CD4-positive, alpha-beta T cell treated with Interleukin-6 at 100 ng/mL for 8 hours (primary cell): ENCODE measurements at regions not wholly inside any gene's neighbourhood (a gene's known extent, or its start where the extent isn't known, plus 50 kb on each side); places are given as distances from the start of the nearest gene placed in this dataset.
"Not testable (repeated sequence)": the region's sequence is repeated elsewhere in the genome, so short reads cannot be mapped to it uniquely, and the experiment has no call there.

Experiments used
- DNase-seq: peaks from one replicate; pipeline ENCODE4 v3.0.0-alpha.2; 2020; ENCODE audit warnings: mixed read lengths, low spot score

DNA sequence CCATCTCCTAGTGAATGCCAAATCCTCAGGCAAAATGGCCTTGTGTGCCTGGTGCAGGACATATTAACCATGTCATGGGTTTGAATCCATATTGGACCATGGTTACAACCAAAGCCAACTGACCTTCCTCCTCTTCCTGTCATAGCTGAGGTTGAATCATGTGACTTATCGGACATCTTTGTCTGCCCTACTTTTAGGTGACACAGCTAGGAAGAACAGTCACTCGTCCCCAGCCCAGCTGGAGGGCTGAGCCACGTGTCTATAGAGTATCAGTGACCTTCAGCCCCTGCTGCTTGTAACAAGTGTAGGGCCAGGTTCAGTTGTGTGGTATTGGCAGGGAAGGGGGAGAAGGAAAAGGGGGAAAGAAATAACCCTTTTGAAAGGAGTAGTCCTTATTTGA is 225.2 kb downstream of the KTN1 start:
- no peak for DNase-seq

DNA sequence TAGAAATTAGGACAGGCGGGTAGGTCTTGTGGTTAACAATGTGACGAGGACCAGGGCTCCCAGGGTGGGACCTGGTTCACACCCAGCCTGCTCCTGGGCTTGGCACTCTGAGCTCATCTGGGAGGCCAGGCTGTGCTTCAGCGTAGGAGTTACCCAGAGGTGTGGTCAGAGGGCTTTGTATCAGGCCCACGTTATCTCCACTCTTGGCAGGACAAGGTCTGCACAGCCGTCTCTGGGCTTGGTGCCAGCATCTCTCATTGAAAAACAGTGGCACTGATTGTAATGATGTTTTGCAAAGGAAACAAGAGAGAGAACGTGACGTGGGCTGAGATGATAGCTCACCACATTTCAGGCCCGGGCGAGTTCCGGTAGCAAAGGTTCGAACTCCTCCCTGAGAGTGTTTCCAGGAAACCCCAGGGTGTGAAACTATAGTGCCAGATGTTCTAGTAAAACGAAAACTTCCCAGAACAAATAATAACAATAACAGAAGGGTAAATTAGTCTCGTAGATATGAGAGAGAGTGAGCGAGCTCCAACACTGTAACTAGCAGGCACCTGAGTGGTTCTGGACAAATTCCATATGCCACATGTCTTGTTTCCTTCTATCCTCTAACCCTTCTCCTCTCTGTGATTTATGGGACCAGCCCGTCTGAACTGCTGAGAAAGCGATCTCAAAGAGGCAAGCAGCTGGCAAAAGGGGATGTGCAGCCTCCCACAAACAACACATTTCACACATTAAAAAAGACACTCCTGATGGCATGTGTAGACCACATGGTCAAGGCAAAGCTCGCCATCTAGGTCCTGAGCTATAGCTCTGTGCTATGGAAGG is 227.3 kb downstream of the KTN1 start:
- DNase-seq: peak; percentile 77

DNA sequence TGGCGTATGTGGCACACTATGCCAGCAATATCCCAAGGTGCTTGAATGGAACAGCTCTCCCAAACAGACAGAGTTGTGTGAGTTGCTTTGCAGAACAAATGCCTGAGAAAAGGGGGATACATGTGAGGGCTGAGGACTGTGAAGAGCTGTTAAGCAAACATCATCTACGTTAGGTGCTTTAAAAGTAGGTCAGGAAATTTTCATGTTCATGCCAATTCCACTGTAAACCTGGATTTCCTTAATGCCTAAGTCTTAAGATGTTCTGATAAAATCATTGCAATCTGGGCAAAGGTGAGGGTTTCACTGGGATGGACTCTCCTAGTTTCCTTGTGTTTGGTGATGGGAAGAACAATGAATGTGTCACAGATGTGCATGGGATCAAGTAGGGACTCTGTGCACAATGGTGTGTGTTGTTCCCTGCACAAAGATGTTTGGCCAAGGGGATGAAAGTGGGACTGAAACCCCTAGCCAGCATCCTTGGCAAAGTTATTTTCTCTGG is 227.9 kb downstream of the KTN1 start:
- no peak for DNase-seq

DNA sequence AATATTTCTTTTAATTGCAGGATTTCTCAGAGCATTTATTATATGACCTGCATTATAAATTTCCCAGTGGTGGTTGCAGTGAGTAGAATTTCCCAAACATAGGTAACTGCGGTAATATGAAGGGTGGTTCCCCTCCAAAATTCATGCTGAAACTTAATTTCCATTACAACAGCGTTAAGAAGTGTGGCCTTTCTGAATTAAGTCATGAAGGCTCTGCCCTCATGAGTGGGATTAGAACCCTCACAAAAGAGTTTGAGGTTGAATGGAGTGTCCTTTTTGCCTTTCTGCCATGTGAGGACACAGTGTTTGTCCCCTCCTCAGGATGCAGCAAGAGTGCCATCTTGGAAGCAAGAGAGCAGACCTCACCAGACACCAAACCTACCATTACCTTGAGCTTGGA is 233.6 kb downstream of the KTN1 start:
- no peak for DNase-seq

DNA sequence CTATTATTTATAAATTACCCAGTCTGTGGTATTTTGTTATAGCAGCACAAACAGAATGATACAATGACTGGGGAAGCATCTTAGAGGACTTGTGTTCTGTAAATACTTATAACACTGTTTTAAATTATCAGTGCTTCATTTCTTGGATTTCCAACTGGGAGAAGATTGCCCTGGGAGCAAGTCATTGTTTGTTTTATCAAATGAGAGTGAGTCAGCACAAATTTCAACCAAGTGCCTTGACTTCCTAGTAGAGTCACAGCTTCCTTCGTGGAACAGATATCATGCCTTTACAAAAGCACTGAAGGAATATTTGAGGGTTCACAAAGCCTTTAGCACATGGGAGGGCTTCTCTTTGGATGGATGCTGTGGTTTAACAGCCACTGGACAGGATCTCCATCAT is 234.1 kb downstream of the KTN1 start:
- no peak for DNase-seq

DNA sequence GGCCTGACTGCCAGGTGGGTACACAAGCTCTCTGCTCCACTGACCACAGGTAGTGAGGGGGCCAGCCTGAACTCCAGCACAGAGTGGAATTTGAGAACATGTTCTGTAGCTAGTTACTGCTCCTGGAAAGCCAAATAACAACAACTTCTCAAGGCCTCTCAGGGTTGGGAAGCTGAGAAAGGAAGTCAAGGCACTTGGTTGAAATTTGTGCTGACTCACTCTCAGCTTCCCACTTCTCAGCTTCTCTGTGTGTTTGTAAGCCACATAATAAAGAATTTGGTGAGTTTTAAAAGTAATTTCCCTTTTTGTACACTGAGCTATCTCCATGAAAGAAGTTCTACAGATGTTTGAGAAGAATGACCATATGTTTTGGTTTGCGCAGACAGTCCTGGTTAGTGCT is 234.9 kb downstream of the KTN1 start:
- no peak for DNase-seq

DNA sequence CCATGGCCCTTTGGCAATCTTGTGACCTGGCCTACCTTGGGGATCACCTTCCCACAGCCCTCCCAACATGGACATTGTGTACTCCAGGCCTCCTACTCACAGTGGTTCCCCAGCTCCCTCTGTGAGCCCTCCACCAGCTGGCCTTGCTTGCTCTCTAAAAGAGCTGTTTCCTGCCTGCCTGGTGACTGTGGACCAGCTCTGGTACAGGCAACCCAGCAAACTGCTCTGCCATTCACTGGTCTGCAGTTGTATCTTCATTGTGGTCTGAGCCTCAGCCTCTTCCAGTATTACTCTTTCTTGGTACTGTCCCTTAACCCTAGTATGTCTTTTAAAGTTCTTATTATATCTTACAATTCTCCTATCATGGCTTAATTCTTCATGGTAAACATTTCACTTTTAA is 236.2 kb downstream of the KTN1 start:
- no peak for DNase-seq

DNA sequence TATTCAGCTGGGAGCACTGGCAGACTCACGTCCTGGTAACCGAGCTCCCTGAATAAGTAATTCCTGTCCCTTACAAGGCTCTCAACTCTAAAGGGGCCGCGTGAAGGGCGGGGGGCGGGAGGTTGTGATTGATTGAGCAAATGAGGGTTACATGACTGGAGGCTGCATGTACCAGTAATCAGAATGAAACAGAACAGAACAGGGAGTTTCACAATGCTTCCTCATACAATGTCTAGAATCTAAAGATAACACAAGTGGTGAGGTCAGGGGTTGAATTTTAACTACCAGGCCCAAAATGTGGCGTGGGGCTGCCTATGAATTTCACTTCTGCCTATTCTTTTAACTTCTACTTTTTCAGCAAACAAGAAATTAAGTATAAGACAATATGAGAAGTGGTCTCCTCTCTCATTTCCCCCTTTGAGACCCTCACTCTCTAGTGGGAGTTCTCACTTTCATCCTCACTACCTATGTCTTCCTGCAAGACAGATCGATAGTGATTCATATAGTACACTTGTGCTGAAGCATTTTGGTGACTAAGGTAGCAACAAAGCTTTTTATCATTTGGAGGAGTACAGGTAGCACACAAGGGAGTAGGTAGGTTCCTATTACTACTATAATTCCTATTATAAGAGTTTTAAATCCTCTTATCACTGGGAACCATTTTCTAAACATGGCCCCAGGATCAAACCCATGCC is 239.8 kb downstream of the KTN1 start:
- DNase-seq: no peak

DNA sequence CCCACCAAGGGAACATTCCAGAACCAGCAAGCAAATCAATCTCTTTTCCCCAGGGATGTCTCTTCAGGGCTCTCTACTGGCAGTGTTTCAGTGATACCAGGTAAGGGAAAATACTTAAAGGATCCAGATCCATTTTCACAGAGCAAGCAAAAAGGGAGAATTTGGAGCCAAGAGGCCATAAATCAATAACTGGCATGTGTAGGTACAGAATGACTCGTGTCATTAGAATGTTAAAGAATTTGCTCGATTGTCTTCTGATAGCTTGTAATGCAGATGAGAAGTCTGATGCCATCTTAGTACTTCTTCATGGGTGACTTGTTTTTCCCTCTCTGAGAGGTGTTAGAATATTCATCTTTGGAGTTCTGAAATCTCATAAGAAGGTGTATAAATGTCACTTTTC is 242.9 kb downstream of the KTN1 start:
- DNase-seq: no peak

DNA sequence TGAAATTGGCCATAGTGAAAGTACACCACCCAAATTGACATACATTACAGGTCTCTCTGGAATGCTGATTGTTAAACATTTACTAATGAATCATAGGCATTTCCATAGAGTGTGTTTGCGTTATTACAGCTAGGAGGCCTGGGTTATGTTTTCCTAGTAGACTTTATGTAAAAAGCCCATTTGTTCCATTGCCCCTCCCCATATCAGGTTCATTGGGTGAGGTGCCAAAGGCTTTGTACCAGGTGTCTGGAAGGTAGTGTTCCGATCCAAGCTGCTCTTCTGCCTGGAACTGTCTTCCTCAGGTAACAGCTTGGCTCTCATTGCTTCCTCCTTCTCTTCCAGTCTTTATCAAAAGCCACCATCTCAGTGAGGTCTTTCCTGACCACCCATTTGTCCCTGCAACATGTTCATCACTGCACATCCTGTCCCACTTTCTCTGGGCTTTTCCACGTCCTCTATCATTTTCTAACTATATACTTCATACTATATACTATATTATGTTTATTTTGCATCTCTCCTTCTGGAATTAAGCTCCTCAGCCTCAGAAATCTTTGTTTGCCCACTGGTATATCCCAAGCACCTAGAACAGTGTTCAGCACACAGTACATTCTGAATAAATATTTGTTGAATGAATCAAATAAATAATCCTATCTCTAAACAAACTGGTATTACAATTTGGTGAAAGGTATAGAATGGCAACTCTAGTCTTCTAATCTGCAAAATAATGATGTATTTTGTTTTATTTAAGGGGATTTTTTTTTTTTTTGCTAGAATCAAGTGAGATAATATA is 252.3 kb downstream of the KTN1 start:
- DNase-seq: no peak

DNA sequence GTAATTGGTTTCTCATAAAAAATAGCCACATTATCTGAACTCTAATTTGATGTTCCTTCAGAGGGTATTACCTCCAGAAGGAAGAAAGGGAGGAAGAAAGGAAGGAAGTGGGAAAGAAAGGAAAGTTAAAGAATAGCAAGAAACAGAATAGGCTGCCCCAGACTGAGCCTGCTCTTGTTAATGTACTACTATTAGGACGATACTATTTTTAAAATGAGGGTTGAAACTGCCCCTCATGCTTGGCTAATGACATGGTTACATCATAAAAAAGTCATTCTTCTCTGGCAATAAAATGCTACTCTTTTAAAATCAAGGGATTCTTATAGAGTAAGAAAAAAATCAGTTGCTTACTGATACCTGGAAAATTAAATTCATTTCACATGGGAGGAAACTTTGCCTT is 253.0 kb downstream of the KTN1 start:
- DNase-seq: no peak

DNA sequence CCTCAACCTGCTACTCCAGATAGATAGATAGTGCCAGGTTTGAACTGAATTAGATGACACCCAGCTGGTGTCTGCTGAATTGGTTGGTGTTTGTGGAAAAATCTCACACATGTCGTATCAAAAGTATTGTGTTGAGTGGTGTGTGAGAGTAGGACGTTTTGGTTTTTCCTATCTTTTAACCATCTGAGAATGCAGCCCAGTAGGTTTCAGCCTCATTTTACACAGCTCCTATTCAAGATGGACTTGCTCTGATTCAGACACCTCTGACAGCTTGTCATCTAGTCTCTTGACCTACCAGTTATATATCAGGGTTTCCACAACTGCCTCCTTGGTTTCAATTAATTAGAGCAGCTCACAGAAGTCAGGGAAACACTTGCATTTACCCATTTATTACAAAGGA is 254.4 kb downstream of the KTN1 start:
- DNase-seq: no peak

DNA sequence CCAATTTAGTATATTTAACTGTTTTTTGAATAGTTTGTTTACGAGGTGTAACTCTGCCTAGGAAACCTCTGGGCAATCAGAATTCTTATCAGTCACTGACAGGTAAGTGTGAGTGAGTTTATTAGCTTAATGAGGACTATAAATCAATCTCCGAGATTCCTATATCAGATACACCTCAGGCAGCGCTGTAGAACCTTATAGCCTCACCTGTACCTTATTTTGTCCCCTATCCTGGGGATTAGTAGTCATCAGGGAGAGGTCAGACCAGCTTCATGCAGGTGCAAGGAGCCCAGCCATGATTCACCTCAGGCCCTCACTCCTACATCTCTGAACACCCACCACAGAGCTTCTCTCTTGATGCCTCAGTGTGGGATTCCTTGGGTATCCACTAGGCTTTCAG is 256.0 kb downstream of the KTN1 start:
- no peak for DNase-seq

DNA sequence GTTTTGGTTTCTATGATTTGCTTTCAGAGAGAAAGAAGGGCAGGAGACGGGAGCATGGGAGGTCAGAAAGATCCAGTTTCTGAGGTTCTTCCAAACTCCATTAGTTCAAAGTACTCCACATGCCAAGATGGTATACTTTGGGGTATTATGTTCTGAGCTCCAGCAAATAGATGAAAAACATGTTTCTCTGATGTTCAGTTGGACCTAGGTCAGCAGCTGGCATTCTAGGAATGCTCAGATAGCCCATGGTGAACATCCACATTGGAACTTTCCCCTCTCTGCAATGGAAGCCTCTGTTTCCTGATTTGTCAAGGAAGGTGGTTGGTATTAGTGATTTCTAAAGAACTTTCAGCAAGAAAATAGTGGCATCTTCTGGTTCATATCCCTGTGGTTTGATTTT is 257.5 kb downstream of the KTN1 start:
- DNase-seq: no peak

DNA sequence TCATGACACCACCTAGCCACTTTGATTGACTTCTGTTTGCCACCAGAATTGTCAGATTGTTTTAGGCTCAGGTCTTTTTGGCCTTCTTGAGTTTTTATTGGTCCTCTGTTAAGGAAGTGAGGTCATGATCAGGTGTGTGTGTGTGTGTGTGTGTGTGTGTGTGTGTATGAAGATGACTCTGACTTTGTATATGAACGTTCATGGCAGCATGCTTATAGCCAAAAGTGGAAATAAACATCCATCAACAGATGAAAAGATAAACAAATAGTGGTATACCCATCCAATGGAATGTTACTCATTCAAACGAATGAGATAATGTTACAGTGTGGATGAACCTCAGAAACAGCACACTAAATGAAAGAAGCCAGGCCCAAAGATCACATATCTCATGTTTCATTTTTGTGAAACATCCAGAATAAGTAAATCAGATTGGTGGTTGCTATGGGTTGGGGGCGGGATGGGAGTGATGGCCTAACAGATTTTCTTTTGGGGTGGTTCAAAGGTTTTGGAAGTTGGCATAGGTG is 258.6 kb downstream of the KTN1 start:
- no peak for DNase-seq

DNA sequence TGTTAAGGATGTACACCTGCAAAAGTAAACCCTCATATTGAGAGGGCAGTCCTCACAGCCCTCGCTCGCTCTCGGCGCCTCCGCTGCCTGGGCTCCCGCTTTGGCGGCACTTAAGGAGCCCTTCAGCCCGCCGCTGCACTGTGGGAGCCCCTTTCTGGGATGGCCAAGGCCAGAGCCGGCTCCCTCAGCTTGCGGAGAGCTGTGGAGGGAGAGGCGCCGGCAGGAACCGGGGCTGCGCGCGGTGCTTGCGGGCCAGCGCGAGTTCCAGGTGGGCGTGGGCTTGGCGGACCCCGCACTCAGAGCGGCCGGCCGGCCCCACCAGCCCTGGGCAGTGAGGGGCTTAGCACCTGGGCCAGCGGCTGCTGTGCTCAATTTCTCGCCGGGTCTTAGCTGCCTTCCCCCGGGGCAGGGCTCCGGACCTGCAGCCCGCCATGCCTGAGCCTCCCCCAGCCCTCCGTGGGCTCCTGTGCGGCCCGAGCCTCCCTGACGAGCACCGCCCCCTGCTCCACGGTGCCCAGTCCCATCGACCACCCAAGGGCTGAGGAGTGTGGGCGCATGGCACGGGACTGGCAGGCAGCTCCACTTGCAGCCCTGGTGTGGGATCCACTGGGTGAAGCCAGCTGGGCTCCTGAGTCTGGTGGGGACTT is 259.4 kb downstream of the KTN1 start:
- DNase-seq: not testable (repeated sequence)

DNA sequence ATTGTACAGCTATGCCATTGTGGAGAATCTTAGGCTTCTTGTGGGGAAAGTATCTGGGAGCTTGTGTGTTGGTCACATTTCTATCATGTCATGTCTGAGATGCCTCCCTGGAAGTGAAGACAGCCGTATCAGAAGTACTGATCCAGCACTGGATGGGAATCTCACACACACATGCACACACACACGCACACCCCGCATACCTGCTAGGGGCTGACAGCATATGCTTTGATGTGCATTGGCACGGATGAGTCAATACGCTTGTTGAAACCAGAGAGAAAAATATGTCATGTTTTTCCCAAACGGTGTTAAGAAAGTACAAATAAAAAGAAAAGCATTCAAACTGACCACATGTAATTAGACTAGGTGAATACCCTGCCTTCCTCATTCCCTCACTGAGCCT is 260.8 kb downstream of the KTN1 start:
- no peak for DNase-seq

DNA sequence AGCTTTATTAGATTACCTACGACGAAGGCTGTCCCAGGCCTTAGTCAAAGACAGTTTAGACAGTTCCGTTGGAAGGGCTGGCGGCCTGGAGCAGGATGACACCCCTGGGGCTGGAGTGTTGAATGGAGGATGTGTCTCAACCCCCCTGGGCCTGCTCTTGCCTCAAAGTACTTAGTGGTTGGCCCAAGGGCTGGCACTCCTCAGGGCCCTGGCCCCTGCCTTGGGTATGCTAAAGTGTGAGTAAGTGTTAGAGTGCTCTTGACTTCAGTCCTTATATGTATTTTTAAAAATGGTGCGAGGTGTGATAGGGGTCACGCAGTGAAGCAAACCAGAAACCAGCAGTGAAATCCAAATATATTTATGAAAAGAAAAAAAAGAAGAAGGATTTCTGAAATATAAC is 261.6 kb downstream of the KTN1 start:
- no peak for DNase-seq

DNA sequence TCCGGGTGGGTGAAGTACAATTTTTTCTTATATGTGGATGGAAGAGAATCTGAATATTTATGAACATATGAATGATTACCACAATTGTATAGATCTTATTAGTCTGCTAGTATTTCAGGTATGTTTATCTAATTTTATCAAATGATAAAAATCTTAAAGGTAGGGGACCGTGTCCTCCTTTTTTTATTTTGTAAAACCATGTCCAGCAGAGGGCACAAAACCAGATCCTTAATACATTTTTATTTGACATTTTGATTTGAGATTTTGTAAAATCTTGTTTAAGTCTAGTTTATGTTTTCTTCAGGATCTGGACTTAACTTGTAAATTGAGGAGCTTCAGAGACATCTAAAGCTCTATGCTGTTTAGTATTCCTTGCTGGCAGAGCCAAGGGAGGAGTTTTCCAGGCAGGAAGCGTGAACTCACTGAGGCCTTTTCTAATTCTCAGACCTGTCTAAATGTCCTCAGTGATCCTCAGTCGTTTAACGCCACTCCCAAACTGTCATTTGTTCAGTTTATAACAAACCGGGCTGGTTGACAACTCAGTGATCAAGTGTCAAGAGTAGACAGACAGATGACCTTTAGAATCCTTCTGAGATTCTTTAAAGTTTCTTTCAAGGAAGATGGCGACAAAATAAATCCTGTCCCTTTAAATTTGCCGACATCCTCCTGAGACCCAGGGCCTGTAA is 263.9 kb downstream of the KTN1 start:
- DNase-seq: no peak

DNA sequence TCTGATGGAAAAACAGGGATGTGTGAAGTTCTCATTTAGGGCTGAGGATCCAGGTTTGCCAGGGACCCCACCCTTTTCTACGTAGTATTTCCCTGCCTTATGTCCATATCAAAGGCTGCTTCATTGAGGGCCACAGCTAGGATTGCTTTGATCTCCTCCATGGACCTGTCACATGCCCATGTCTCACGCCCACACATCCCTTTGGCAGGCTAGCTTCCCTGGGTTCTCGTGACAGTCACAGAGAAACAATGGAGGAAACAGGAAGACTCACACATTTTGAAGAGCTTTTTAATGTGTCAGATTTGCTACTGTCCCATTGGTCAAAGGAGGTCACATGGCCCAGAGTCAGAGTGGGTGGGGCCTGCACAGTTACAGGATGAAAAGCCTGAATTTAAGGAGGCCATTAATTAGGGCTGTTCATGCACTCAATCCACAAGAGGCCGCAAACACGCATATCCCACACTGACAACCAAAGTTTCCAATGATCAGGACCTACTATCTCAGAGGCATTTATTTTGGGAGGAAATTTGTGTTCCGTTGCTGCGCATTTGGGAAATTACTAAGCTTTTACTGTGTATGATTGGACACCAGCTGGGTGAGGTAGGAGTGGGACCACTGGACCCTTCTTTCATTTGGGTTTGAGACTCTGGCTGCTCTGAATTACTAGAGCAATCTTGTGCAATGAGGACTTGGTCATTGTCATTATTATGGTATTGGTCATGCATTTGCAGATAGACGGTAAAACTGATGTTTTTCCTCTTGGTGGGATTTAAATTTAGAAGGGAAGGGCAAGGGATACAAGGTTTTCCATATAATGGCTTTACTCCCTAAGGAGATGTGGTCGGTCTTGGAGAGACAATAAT is 266.2 kb downstream of the KTN1 start:
- no peak for DNase-seq
